ENCODE measurements at regions not wholly inside any gene's neighbourhood (a gene's known extent, or its start where the extent isn't known, plus 50 kb on each side); places are given as distances from the start of the nearest gene placed in this dataset.
A peak's percentile ranks its signal among the peaks of the same experiment; 100 is the strongest.

- no peak overlapping the region for H3K18ac ChIP-seq (ENCODE audit: insufficient read length, low read depth, low read length)
- no peak overlapping the region for H2AK5ac ChIP-seq (ENCODE audit: insufficient read length, low read length)
- no peak overlapping the region for H2BK12ac ChIP-seq (ENCODE audit: insufficient read length, low read depth, low read length)
- no peaks in the 10 kb centered on the region for H4K20me1 ChIP-seq (ENCODE audit: control insufficient read depth, insufficient read depth, insufficient read length)
- Mint-ChIP-seq H3K27me3 (ENCODE audit: low read depth) (no peaks in the 10 kb centered on the region), H3K9me3 (no peaks in the 10 kb centered on the region), H3K4me1 (peaks cover 0 to 7% of the 10 kb centered on the region in 2 experiments; a peak in 3 of 4 replicates), H3K36me3 (ENCODE audit: insufficient read depth in 1 of 3, low read depth in 3 of 3) (no peaks in the 10 kb centered on the region), H3K27ac (peak overlapping the region in 1 of 3 experiments; percentile 20; a peak in 1 of 7 replicates), H3K4me3 (no peak overlapping the region)
- H2BK20ac ChIP-seq (ENCODE audit: low read depth, low read length, poor library complexity, severe bottlenecking), result no peak overlapping the region
- no peak overlapping the region for H2AFZ ChIP-seq (ENCODE audit: low read length)
- no peak overlapping the region for H3K27ac ChIP-seq (ENCODE audit: insufficient read length, low read depth, low read length)
- H3K14ac ChIP-seq (ENCODE audit: insufficient read depth, low read length), result no peak overlapping the region
- H3K56ac ChIP-seq (ENCODE audit: insufficient read length, low read depth, low read length), result no peak overlapping the region
- TF ChIP-seq, protein P1, sequence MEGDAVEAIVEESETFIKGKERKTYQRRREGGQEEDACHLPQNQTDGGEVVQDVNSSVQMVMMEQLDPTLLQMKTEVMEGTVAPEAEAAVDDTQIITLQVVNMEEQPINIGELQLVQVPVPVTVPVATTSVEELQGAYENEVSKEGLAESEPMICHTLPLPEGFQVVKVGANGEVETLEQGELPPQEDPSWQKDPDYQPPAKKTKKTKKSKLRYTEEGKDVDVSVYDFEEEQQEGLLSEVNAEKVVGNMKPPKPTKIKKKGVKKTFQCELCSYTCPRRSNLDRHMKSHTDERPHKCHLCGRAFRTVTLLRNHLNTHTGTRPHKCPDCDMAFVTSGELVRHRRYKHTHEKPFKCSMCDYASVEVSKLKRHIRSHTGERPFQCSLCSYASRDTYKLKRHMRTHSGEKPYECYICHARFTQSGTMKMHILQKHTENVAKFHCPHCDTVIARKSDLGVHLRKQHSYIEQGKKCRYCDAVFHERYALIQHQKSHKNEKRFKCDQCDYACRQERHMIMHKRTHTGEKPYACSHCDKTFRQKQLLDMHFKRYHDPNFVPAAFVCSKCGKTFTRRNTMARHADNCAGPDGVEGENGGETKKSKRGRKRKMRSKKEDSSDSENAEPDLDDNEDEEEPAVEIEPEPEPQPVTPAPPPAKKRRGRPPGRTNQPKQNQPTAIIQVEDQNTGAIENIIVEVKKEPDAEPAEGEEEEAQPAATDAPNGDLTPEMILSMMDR (conservative IDR thresholded peaks at IDR 0.05), result no peak
- H3K79me1 ChIP-seq (ENCODE audit: insufficient read depth, low read depth, low read length, poor library complexity, severe bottlenecking), result no peaks in the 10 kb centered on the region
- H3K4ac ChIP-seq (ENCODE audit: low read depth, low read length), result no peak overlapping the region
- H4K91ac ChIP-seq (ENCODE audit: insufficient read length, low read depth, low read length), result no peak overlapping the region
- no peak overlapping the region for H3K4me2 ChIP-seq (ENCODE audit: insufficient read depth, insufficient read length, low read length)
- no peak overlapping the region for H2BK120ac ChIP-seq (ENCODE audit: low read depth, low read length, poor library complexity, severe bottlenecking)
- H3K79me2 ChIP-seq (ENCODE audit: insufficient read depth, low read length), result no peaks in the 10 kb centered on the region
- no peak overlapping the region for H2BK15ac ChIP-seq (ENCODE audit: low read depth, low read length)
- no peak overlapping the region for H4K8ac ChIP-seq (replicated peaks; ENCODE audit: insufficient read length, low read depth, low read length)
- H2BK5ac ChIP-seq (ENCODE audit: insufficient read length, low read length), result no peak overlapping the region
- H3K23ac ChIP-seq (ENCODE audit: insufficient read length, low read depth, low read length), result no peak overlapping the region
- DNase-seq, result no peak
- no peaks in the 10 kb centered on the region for H3K9me3 ChIP-seq (ENCODE audit: control insufficient read depth, low read depth, low read length)
- H4K5ac ChIP-seq (ENCODE audit: insufficient read length, low read depth, low read length), result no peak overlapping the region
- H3K23me2 ChIP-seq (ENCODE audit: insufficient read length, low read depth, low read length, poor library complexity, severe bottlenecking), result no peaks in the 10 kb centered on the region
- H3K27me3 ChIP-seq (ENCODE audit: insufficient read depth, low read length), result no peaks in the 10 kb centered on the region
- H3T11ph ChIP-seq (ENCODE audit: low read length), result no peak overlapping the region
- H3K9ac ChIP-seq (ENCODE audit: extremely low read depth, insufficient read length, low read length), result no peak overlapping the region
- no peaks in the 10 kb centered on the region for H3K4me1 ChIP-seq (ENCODE audit: insufficient read depth, low read length)
Measured at GRCh38 chr15:56844892-56845291, 73.6 kb upstream of the TCF12 start.
